ENCODE measurements at regions not wholly inside any gene's neighbourhood (a gene's known extent, or its start where the extent isn't known, plus 50 kb on each side); places are given as distances from the start of the nearest gene placed in this dataset.

DNA sequence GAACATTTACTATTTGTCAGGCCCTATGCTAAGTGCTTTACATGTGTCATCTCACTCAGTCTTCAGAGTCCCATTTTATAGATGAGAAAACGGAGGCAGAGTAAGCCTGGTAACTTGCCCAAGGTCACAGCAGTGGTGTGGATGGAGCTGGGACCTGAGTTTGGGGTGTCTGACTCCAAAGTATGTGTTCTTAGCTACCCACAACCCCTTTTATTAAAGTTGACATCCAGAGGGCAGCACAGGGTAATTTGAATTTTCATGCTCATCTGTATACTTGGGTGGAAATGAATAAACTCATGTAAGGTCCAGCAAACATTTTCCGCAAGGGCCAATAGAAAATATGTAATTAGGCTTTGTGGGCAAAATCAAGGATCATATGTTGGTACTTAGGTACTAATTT lies 93.4 kb upstream of the SLC25A48 start:
- H2BK20ac ChIP-seq (ENCODE audit: low read length) = no peak overlapping the region
- H3K79me1 ChIP-seq (ENCODE audit: low read depth, low read length) = no peaks in the 10 kb centered on the region
- no peak overlapping the region for H2BK5ac ChIP-seq (ENCODE audit: low read depth, low read length)
- FAIRE-seq (no peak), DNase-seq (ENCODE audit: low read depth in 1 of 2, low spot score in 2 of 2) (peak in 1 of 2 experiments; percentile 8)
- no peaks in the 10 kb centered on the region; the same call in 1 of the 2 replicates for H3K23me2 ChIP-seq (ENCODE audit: low read depth, low read length)
- H2BK120ac ChIP-seq (replicated peaks; ENCODE audit: low read depth, low read length) = no peak overlapping the region
- H3K4me1 ChIP-seq (replicated peaks in 1 of 4; ENCODE audit: control insufficient read depth in 3 of 4, insufficient read depth in 4 of 4, low read length in 3 of 4) = no peaks in the 10 kb centered on the region
- H2BK12ac ChIP-seq (ENCODE audit: low read depth, low read length) = no peak overlapping the region
- no peak overlapping the region for H4K8ac ChIP-seq (ENCODE audit: extremely low read depth, insufficient read depth, low read length)
- TF ChIP-seq SIRT6 (IDR thresholded peaks at IDR 0.05; ENCODE audit: low read length) (no peak), TCF12 (IDR thresholded peaks at IDR 0.05; ENCODE audit: low read depth, low read length) (no peak), RAD21 (IDR thresholded peaks at IDR 0.05 in 1 of 2, conservative IDR thresholded peaks at IDR 0.05 in 1 of 2; ENCODE audit: low read depth in 2 of 2, low read length in 2 of 2) (peak in 1 of 2 experiments; percentile 11; a peak in 1 of 4 replicates), BACH1 (IDR thresholded peaks at IDR 0.05; ENCODE audit: low read length) (no peak), RNF2 (IDR thresholded peaks at IDR 0.05; ENCODE audit: borderline replicate concordance, low read depth, low read length, missing control alignments, poor library complexity, severe bottlenecking) (no peak)
- ChIA-PET CTCF (ENCODE audit: partially characterized antibody) (interaction anchor here (0.8 to 2.3 kb wide), 8 partner anchors 10 to 179 kb away, joined by 3 to 14 read pairs (median 6); partner anchors contain the start of gene SLC25A48), POLR2A (ENCODE audit: partially characterized antibody) (no interaction called here)
- no peaks in the 10 kb centered on the region for H4K20me1 ChIP-seq (replicated peaks in 1 of 2; ENCODE audit: control insufficient read depth in 1 of 2, insufficient read depth in 2 of 2, low read length in 2 of 2)
- no peak overlapping the region for H3K18ac ChIP-seq (ENCODE audit: extremely low read depth, low read length)
- no peak overlapping the region for H2AFZ ChIP-seq (ENCODE audit: low read length)
- H3K9ac ChIP-seq (replicated peaks in 1 of 4; ENCODE audit: extremely low read depth in 1 of 4, low read depth in 3 of 4, low read length in 3 of 4) = no peak overlapping the region
- no peak overlapping the region for H4K91ac ChIP-seq (replicated peaks; ENCODE audit: insufficient read length, low read length)
- H3K9me3 ChIP-seq (ENCODE audit: insufficient read depth in 2 of 2, low read depth in 1 of 2, low read length in 1 of 2) = peaks cover 14 to 16% of the 10 kb centered on the region in 2 experiments; a peak in 2 of 4 replicates
- no peak overlapping the region for H4K5ac ChIP-seq (ENCODE audit: insufficient read length, low read depth, low read length)
- no peak overlapping the region for H3K27ac ChIP-seq (ENCODE audit: low read depth, low read length)
- WGBS, 2 experiments (ENCODE audit: extremely low coverage in 1 of 2, insufficient coverage in 1 of 2, insufficient read length in 1 of 2, insufficient replicate concordance in 2 of 2, low coverage in 1 of 2, low lambda C conversion rate in 2 of 2, missing lambda C conversion rate in 1 of 2) = 96% methylated on average over 2 of the region's 2 CpGs; no CpG with 5 or more reads in 1 of the 2 experiments
- no peak overlapping the region for H2AK5ac ChIP-seq (ENCODE audit: low read depth, low read length)
- H3K4me2 ChIP-seq (ENCODE audit: insufficient read depth in 1 of 2, low read depth in 2 of 2, low read length in 2 of 2) = no peak overlapping the region
- no peak overlapping the region for H3K4ac ChIP-seq (replicated peaks; ENCODE audit: insufficient read length, low read depth, low read length)
- no peak overlapping the region for H3K14ac ChIP-seq (ENCODE audit: insufficient read length)
- H3K36me3 ChIP-seq (ENCODE audit: control insufficient read depth in 2 of 4, insufficient read depth in 4 of 4, low read length in 3 of 4) = no peaks in the 10 kb centered on the region
- H3K56ac ChIP-seq (replicated peaks; ENCODE audit: insufficient read length, low read depth, low read length) = no peak overlapping the region
- H3K23ac ChIP-seq (ENCODE audit: insufficient read length) = no peak overlapping the region
- no peaks in the 10 kb centered on the region for H3K79me2 ChIP-seq (ENCODE audit: control insufficient read depth in 1 of 2, insufficient read depth in 2 of 2, low read length in 2 of 2)
- H3K27me3 ChIP-seq (replicated peaks in 1 of 4; ENCODE audit: control insufficient read depth in 3 of 4, extremely low read depth in 1 of 4, insufficient read depth in 3 of 4, low read length in 3 of 4) = no peaks in the 10 kb centered on the region
- H3K4me3 ChIP-seq (ENCODE audit: extremely low read depth in 1 of 4, insufficient read depth in 2 of 4, low read depth in 3 of 4, low read length in 4 of 4) = no peak overlapping the region
- no peak overlapping the region for H2BK15ac ChIP-seq (ENCODE audit: low read length)

Measured in H1 (cell line).